Retinal pigment epithelial cell (primary cell): ENCODE measurements at regions not wholly inside any gene's neighbourhood (a gene's known extent, or its start where the extent isn't known, plus 50 kb on each side); places are given as distances from the start of the nearest gene placed in this dataset.

ENCODE experiments used
- DNase-seq: peaks from one replicate; pipeline ENCODE4 v3.0.0-alpha.2; 2010; ENCODE audit warnings: low read depth
- H3K4me3 ChIP-seq: 2 replicates; pipeline ENCODE4 v1.5.1; 2011; ENCODE audit warnings: mild to moderate bottlenecking, low read length, control low read depth, moderate library complexity
- CTCF ChIP-seq: conservative IDR thresholded peaks from 2 replicates; pipeline ENCODE4 v1.5.1; 2011; ENCODE audit warnings: low read depth, low read length, control low read depth, inconsistent platforms

- H3K4me3 ChIP-seq: no peak overlapping the region
- no peak for TF ChIP-seq CTCF
- no peak for DNase-seq
These were observed 513.6 kb upstream of the PTCHD4 start for GRCh38 chr6:48624631-48625030.

GRCh38 chr6:48619771-48620170 lies 508.8 kb upstream of the PTCHD4 start:
- no peak overlapping the region for H3K4me3 ChIP-seq
- TF ChIP-seq CTCF: no peak
- no peak for DNase-seq

GRCh38 chr6:48615041-48615440 lies 504.0 kb upstream of the PTCHD4 start:
- H3K4me3 ChIP-seq: no peak overlapping the region
- TF ChIP-seq CTCF: no peak
- no peak for DNase-seq

GRCh38 chr6:48614326-48614725 lies 503.3 kb upstream of the PTCHD4 start:
- TF ChIP-seq CTCF: no peak
- H3K4me3 ChIP-seq: no peak overlapping the region
- DNase-seq: no peak

- H3K4me3 ChIP-seq: no peak overlapping the region
- TF ChIP-seq CTCF: peak; percentile 17
- DNase-seq: peak; percentile 63
These were observed 502.4 kb upstream of the PTCHD4 start for GRCh38 chr6:48613231-48613949.

- no peak overlapping the region for H3K4me3 ChIP-seq
- DNase-seq: peak; percentile 75
- TF ChIP-seq CTCF: no peak
These were observed 500.3 kb upstream of the PTCHD4 start for GRCh38 chr6:48611332-48611731.

GRCh38 chr6:48610846-48611245 lies 499.8 kb upstream of the PTCHD4 start:
- DNase-seq: peak; percentile 48
- no peak overlapping the region for H3K4me3 ChIP-seq
- no peak for TF ChIP-seq CTCF
